Naive thymus-derived CD8-positive, alpha-beta T cell (primary cell): ENCODE measurements at regions not wholly inside any gene's neighbourhood (a gene's known extent, or its start where the extent isn't known, plus 50 kb on each side); places are given as distances from the start of the nearest gene placed in this dataset.
"Not testable (repeated sequence)": the region's sequence is repeated elsewhere in the genome, so short reads cannot be mapped to it uniquely, and the experiment has no call there.

Experiments
- ATAC-seq, 2 donors: fragments of 150-1000 bp; cut with Tn5 transposase in 1 of 2; sonication (Bioruptor Pico), chemical (Tn5 transposase) in 1 of 2; 1 replicate in 1 of 2; 2 replicates in 1 of 2; pipeline ENCODE4 v1.10.0; 2021; ENCODE audit warnings: mild to moderate bottlenecking in 2 of 2, moderate library complexity in 2 of 2
- POLR2A ChIA-PET: fragments of 350-600 bp; sonication (Branson Sonifier 250); formaldehyde crosslinking; loops from one replicate; lab custom pipeline; 2021; ENCODE audit warnings: antibody characterized with exemption; lab: Charles Lee
- DNase-seq, 10 donors: peaks; one replicate each; pipeline versions ENCODE4 v3.0.0 to v3.0.0-alpha.2; 2020 to 2022
- H3K27ac Mint-ChIP-seq, 10 donors: one replicate each; pipeline ENCODE4 v1.8.0; 2020 to 2022; ENCODE audit warnings: mild to moderate bottlenecking in 10 of 10, mixed read lengths in 10 of 10, moderate library complexity in 4 of 10, inconsistent platforms in 1 of 10
- H3K27me3 Mint-ChIP-seq, 5 donors: one replicate each; pipeline ENCODE4 v1.8.0; 2021 to 2022; ENCODE audit warnings: mixed read lengths in 5 of 5
- H3K36me3 Mint-ChIP-seq, 3 donors: one replicate each; pipeline ENCODE4 v1.8.0; 2020 to 2022; ENCODE audit warnings: mixed read lengths in 3 of 3, mild to moderate bottlenecking in 2 of 3, inconsistent platforms in 1 of 3
- H3K4me1 Mint-ChIP-seq, 4 donors: one replicate each; pipeline ENCODE4 v1.8.0; 2021 to 2022; ENCODE audit warnings: mixed read lengths in 4 of 4
- H3K4me3 Mint-ChIP-seq, 10 donors: one replicate each; pipeline ENCODE4 v1.8.0; 2020 to 2022; ENCODE audit warnings: mild to moderate bottlenecking in 10 of 10, mixed read lengths in 10 of 10, moderate library complexity in 6 of 10, inconsistent platforms in 1 of 10
- H3K9me3 Mint-ChIP-seq, 9 donors: one replicate each; pipeline ENCODE4 v1.8.0; 2020 to 2022; ENCODE audit warnings: mixed read lengths in 9 of 9, mild to moderate bottlenecking in 3 of 9, inconsistent platforms in 1 of 9, moderate library complexity in 1 of 9

- ATAC-seq (no peak), DNase-seq (no peak)
- H3K27ac Mint-ChIP-seq, result peak overlapping the region in 1 of 10 donors; percentile 29
- POLR2A ChIA-PET, result no interaction called here
- peaks cover 0 to 4% (median 0%) of the 10 kb centered on the region in 9 donors for H3K9me3 Mint-ChIP-seq
- H3K4me3 Mint-ChIP-seq, result no peak overlapping the region
- no peaks in the 10 kb centered on the region for H3K36me3 Mint-ChIP-seq
- H3K27me3 Mint-ChIP-seq, result peaks cover 0 to 16% (median 2%) of the 10 kb centered on the region in 5 donors
- H3K4me1 Mint-ChIP-seq, result no peaks in the 10 kb centered on the region
Observed at GRCh38 chr4:186416451-186417060, 138.8 kb downstream of the MTNR1A start.

- Mint-ChIP-seq H3K4me3 (no peak overlapping the region), H3K27ac (no peak overlapping the region), H3K9me3 (peaks cover 0 to 4% (median 0%) of the 10 kb centered on the region in 9 donors), H3K4me1 (no peaks in the 10 kb centered on the region), H3K27me3 (peaks cover 0 to 8% (median 2%) of the 10 kb centered on the region in 5 donors), H3K36me3 (no peaks in the 10 kb centered on the region)
- no peak for ATAC-seq
- no peak for DNase-seq
- POLR2A ChIA-PET, result no interaction called here
Observed at GRCh38 chr4:186414390-186414789, 141.0 kb downstream of the MTNR1A start.

- peaks cover 0 to 12% (median 8%) of the 10 kb centered on the region in 5 donors for H3K27me3 Mint-ChIP-seq
- H3K4me3 Mint-ChIP-seq, result no peak overlapping the region
- POLR2A ChIA-PET, result no interaction called here
- H3K27ac Mint-ChIP-seq, result no peak overlapping the region
- H3K36me3 Mint-ChIP-seq, result peaks cover 0 to 5% (median 0%) of the 10 kb centered on the region in 3 donors
- H3K9me3 Mint-ChIP-seq, result peaks cover 0 to 18% (median 2%) of the 10 kb centered on the region in 9 donors
- ATAC-seq, result no peak
- DNase-seq, result no peak
- H3K4me1 Mint-ChIP-seq, result no peaks in the 10 kb centered on the region
Observed at GRCh38 chr4:186405957-186406356, 140.0 kb downstream of the F11 start.

- Mint-ChIP-seq H3K27ac (no peak overlapping the region), H3K4me3 (no peak overlapping the region), H3K36me3 (peaks cover 0 to 5% (median 0%) of the 10 kb centered on the region in 3 donors), H3K27me3 (peaks cover 0 to 15% (median 8%) of the 10 kb centered on the region in 5 donors), H3K9me3 (peaks cover 0 to 21% (median 2%) of the 10 kb centered on the region in 9 donors), H3K4me1 (no peaks in the 10 kb centered on the region)
- DNase-seq (no peak), ATAC-seq (no peak)
- POLR2A ChIA-PET, result no interaction called here
Observed at GRCh38 chr4:186404562-186405134, 138.7 kb downstream of the F11 start.

GRCh38 chr4:186400676-186401075 lies 134.7 kb downstream of the F11 start:
- no peak for ATAC-seq
- no peak for DNase-seq
- H3K4me3 Mint-ChIP-seq, result no peak overlapping the region
- H3K9me3 Mint-ChIP-seq, result peaks cover 0 to 18% (median 2%) of the 10 kb centered on the region in 9 donors
- H3K4me1 Mint-ChIP-seq, result no peaks in the 10 kb centered on the region
- POLR2A ChIA-PET, result no interaction called here
- peaks cover 0 to 7% (median 3%) of the 10 kb centered on the region in 5 donors for H3K27me3 Mint-ChIP-seq
- peaks cover 0 to 5% (median 0%) of the 10 kb centered on the region in 3 donors for H3K36me3 Mint-ChIP-seq
- no peak overlapping the region for H3K27ac Mint-ChIP-seq

GRCh38 chr4:186392017-186392416 lies 126.0 kb downstream of the F11 start:
- H3K4me3 Mint-ChIP-seq, result no peak overlapping the region
- peaks cover 0 to 3% (median 0%) of the 10 kb centered on the region in 9 donors for H3K9me3 Mint-ChIP-seq
- ATAC-seq, result no peak
- H3K4me1 Mint-ChIP-seq, result no peaks in the 10 kb centered on the region
- POLR2A ChIA-PET, result no interaction called here
- H3K36me3 Mint-ChIP-seq, result no peaks in the 10 kb centered on the region
- H3K27ac Mint-ChIP-seq, result no peak overlapping the region
- H3K27me3 Mint-ChIP-seq, result peaks cover 0 to 2% (median 0%) of the 10 kb centered on the region in 5 donors
- no peak for DNase-seq

- peaks cover 0 to 10% (median 2%) of the 10 kb centered on the region in 9 donors for H3K9me3 Mint-ChIP-seq
- ATAC-seq, POLR2A ChIA-PET, H3K27me3 Mint-ChIP-seq, H3K27ac Mint-ChIP-seq, H3K4me3 Mint-ChIP-seq, H3K4me1 Mint-ChIP-seq, DNase-seq, H3K36me3 Mint-ChIP-seq: not testable (repeated sequence)
Observed at GRCh38 chr4:186384328-186384727, 118.3 kb downstream of the F11 start.

DNA sequence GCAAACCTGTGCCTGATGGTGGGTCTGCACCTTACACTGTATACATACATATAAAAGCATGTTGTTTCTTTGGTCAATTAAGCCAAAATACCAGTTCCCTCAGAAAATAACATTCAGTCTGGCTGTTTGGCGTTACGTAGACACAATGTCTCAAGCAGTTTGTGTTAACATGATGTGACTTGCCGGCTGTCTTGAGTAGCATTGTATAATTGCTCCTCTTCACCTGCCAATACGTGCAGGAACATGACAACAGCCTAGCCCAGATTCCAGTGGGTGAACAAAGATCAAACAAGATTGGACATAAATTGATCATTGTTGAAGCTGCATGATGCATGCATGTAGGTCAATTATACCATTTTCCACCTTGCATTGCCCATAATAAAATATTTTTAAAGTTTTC lies 102.3 kb downstream of the F11 start:
- no peak for DNase-seq
- Mint-ChIP-seq H3K9me3 (peaks cover 9 to 29% (median 20%) of the 10 kb centered on the region in 9 donors), H3K27me3 (no peaks in the 10 kb centered on the region), H3K36me3 (peaks cover 0 to 19% (median 0%) of the 10 kb centered on the region in 3 donors), H3K27ac (no peak overlapping the region), H3K4me1 (peaks cover 0 to 2% (median 0%) of the 10 kb centered on the region in 4 donors), H3K4me3 (no peak overlapping the region)
- POLR2A ChIA-PET, result no interaction called here
- no peak for ATAC-seq

DNA sequence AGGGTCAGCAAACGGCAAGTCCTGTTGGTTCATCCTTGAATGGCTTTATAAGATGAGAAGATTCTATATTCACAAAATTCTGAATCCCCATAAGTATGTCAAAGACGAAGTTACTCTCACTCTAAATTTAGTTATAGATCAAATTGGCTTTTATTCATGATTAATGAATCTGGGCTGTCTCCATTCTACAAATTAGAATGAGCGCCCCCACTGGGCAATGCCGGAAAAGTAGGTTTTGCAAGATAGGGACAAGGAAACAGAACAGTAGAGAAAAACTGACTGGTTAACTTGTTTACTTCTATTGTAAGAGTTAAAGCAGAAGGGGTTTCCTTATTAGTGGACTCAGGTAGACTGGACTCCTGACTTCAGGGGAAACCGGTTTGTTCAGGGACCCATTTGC lies 100.3 kb downstream of the F11 start:
- Mint-ChIP-seq H3K4me1 (peaks cover 0 to 2% (median 0%) of the 10 kb centered on the region in 4 donors), H3K27me3 (no peaks in the 10 kb centered on the region), H3K27ac (no peak overlapping the region), H3K4me3 (no peak overlapping the region), H3K36me3 (peaks cover 0 to 19% (median 0%) of the 10 kb centered on the region in 3 donors), H3K9me3 (peaks cover 9 to 31% (median 26%) of the 10 kb centered on the region in 9 donors)
- no peak for DNase-seq
- ATAC-seq, result no peak
- POLR2A ChIA-PET, result no interaction called here

GRCh38 chr4:186363038-186363437 lies 97.0 kb downstream of the F11 start:
- POLR2A ChIA-PET, DNase-seq, H3K4me3 Mint-ChIP-seq, H3K4me1 Mint-ChIP-seq, H3K27ac Mint-ChIP-seq, ATAC-seq, H3K27me3 Mint-ChIP-seq: not testable (repeated sequence)
- Mint-ChIP-seq H3K9me3 (peaks cover 9 to 31% (median 26%) of the 10 kb centered on the region in 9 donors), H3K36me3 (peaks cover 0 to 19% (median 0%) of the 10 kb centered on the region in 3 donors)

DNA sequence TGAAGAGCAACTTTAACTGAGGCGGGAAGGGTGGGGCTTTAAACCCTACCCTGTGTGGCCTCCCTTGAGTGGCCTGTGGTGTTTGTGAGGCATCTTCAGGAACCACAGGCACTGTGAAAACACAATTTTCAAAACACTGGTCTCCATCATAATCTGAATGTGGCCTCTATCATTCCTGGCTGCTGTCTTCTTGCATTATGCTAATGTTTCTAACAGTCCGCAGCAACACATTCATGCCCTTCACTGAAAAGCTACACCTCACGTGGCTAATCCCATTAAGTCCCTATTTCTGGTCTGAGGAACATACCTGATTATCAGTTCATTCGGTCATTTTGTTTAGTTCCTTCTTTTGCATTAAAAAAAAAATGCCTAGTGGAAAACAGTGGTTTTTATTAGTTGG lies 94.6 kb downstream of the F11 start:
- H3K4me1 Mint-ChIP-seq, result peaks cover 0 to 2% (median 0%) of the 10 kb centered on the region in 4 donors
- H3K4me3 Mint-ChIP-seq, result no peak overlapping the region
- POLR2A ChIA-PET, result no interaction called here
- H3K27me3 Mint-ChIP-seq, result no peaks in the 10 kb centered on the region
- ATAC-seq (no peak), DNase-seq (no peak)
- peaks cover 0 to 19% (median 0%) of the 10 kb centered on the region in 3 donors for H3K36me3 Mint-ChIP-seq
- no peak overlapping the region for H3K27ac Mint-ChIP-seq
- H3K9me3 Mint-ChIP-seq, result peaks cover 9 to 27% (median 22%) of the 10 kb centered on the region in 9 donors

DNA sequence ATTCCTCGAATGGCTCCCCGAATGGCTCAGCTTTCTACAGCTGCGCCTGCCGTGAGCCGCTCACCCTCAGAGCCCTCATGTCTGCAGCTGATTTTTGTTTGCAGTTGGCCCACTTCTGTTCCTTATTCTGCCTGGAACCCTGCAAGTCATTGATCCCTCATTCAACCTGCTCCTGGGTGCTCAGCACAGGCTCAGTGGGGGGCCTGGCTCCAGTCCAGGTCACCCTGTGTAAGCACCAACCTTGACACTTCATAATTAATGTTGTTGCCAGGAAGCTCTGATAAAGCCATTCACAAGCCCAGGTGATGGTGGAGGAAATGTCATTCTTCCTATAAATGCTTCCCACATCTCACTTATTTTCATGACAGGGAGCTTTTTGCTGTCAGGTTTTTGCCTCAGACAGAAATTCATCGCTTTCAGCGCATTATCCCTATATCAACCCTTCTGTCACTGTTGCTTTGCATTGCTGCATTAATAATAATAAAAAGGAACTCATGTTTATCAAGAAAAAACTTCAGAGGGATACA lies 85.7 kb downstream of the F11 start:
- Mint-ChIP-seq H3K9me3 (peaks cover 0 to 4% (median 0%) of the 10 kb centered on the region in 9 donors), H3K27ac (no peak overlapping the region), H3K27me3 (peaks cover 0 to 4% (median 2%) of the 10 kb centered on the region in 5 donors), H3K4me1 (no peaks in the 10 kb centered on the region), H3K36me3 (no peaks in the 10 kb centered on the region), H3K4me3 (no peak overlapping the region)
- ATAC-seq (no peak), DNase-seq (no peak)
- POLR2A ChIA-PET, result no interaction called here

GRCh38 chr4:186348433-186348832 lies 82.4 kb downstream of the F11 start:
- peaks cover 3 to 9% (median 6%) of the 10 kb centered on the region in 5 donors for H3K27me3 Mint-ChIP-seq
- ATAC-seq (no peak), DNase-seq (no peak)
- H3K36me3 Mint-ChIP-seq, result no peaks in the 10 kb centered on the region
- POLR2A ChIA-PET, result no interaction called here
- peaks cover 0 to 4% (median 0%) of the 10 kb centered on the region in 9 donors for H3K9me3 Mint-ChIP-seq
- H3K4me1 Mint-ChIP-seq, result no peaks in the 10 kb centered on the region
- no peak overlapping the region for H3K4me3 Mint-ChIP-seq
- no peak overlapping the region for H3K27ac Mint-ChIP-seq
